AG08396 (cell line): ENCODE measurements at regions not wholly inside any gene's neighbourhood (a gene's known extent, or its start where the extent isn't known, plus 50 kb on each side); places are given as distances from the start of the nearest gene placed in this dataset.
"Not testable (repeated sequence)": the region's sequence is repeated elsewhere in the genome, so short reads cannot be mapped to it uniquely, and the experiment has no call there.

Experiments
- DNase-seq: peaks from one replicate; pipeline ENCODE4 v3.0.0; 2012; ENCODE audit warnings: low spot score, mixed read lengths

- no peak for DNase-seq
These were observed 186.1 kb downstream of the ATOH1 start for GRCh38 chr4:94014484-94015136.

GRCh38 chr4:94015956-94016355, 187.4 kb downstream of the ATOH1 start:
- no peak for DNase-seq

- no peak for DNase-seq
These were observed 174.9 kb upstream of the SMARCAD1 start for GRCh38 chr4:94032754-94033153.

- DNase-seq, result no peak
These were observed 170.7 kb upstream of the SMARCAD1 start for GRCh38 chr4:94036964-94037363.

GRCh38 chr4:94038195-94038594, 169.5 kb upstream of the SMARCAD1 start:
- no peak for DNase-seq

GRCh38 chr4:94039226-94039625, 168.4 kb upstream of the SMARCAD1 start:
- no peak for DNase-seq

- DNase-seq, result not testable (repeated sequence)
These were observed 163.2 kb upstream of the SMARCAD1 start for GRCh38 chr4:94044471-94044870.

GRCh38 chr4:94063084-94063483, 144.6 kb upstream of the SMARCAD1 start:
- no peak for DNase-seq

- DNase-seq, result no peak
These were observed 138.6 kb upstream of the SMARCAD1 start for GRCh38 chr4:94068753-94069719.

GRCh38 chr4:94076498-94076897, 131.2 kb upstream of the SMARCAD1 start:
- no peak for DNase-seq

- DNase-seq, result no peak
These were observed 123.5 kb upstream of the SMARCAD1 start for GRCh38 chr4:94084155-94084554.

- DNase-seq, result not testable (repeated sequence)
These were observed 108.5 kb upstream of the SMARCAD1 start for GRCh38 chr4:94099141-94099540.

- no peak for DNase-seq
These were observed 95.0 kb upstream of the SMARCAD1 start for GRCh38 chr4:94112644-94113043.

GRCh38 chr4:94115687-94116086, 92.0 kb upstream of the SMARCAD1 start:
- DNase-seq, result no peak

- DNase-seq, result no peak
These were observed 90.8 kb upstream of the SMARCAD1 start for GRCh38 chr4:94116842-94117241.

GRCh38 chr4:94126669-94127068, 81.0 kb upstream of the SMARCAD1 start:
- no peak for DNase-seq

- peak; percentile 22 for DNase-seq
These were observed 79.8 kb upstream of the SMARCAD1 start for GRCh38 chr4:94127707-94128328.

GRCh38 chr4:94131212-94131611, 76.5 kb upstream of the SMARCAD1 start:
- DNase-seq, result no peak

GRCh38 chr4:94135701-94136100, 72.0 kb upstream of the SMARCAD1 start:
- DNase-seq, result no peak

- DNase-seq, result no peak
These were observed 67.6 kb upstream of the SMARCAD1 start for GRCh38 chr4:94139931-94140612.

GRCh38 chr4:94141001-94141400, 66.7 kb upstream of the SMARCAD1 start:
- no peak for DNase-seq

GRCh38 chr4:94148052-94148451, 59.6 kb upstream of the SMARCAD1 start:
- DNase-seq, result not testable (repeated sequence)
